NCI-H187 treated with DMSO at 0.1 percent for 48 hours (cell line): ENCODE measurements at regions not wholly inside any gene's neighbourhood (a gene's known extent, or its start where the extent isn't known, plus 50 kb on each side); places are given as distances from the start of the nearest gene placed in this dataset.

Experiments used
- DNase-seq: peaks from one replicate; lab custom pipeline; 2025; lab: John Stamatoyannopoulos, UW

GRCh38 chr21:25329227-25329825 is 278.0 kb downstream of the MRPL39 start:
- DNase-seq = no peak

- no peak for DNase-seq
Measured at GRCh38 chr21:25328736-25329135, 278.5 kb downstream of the MRPL39 start.

- no peak for DNase-seq
Measured at GRCh38 chr21:25326181-25326580, 281.1 kb downstream of the MRPL39 start.

DNA sequence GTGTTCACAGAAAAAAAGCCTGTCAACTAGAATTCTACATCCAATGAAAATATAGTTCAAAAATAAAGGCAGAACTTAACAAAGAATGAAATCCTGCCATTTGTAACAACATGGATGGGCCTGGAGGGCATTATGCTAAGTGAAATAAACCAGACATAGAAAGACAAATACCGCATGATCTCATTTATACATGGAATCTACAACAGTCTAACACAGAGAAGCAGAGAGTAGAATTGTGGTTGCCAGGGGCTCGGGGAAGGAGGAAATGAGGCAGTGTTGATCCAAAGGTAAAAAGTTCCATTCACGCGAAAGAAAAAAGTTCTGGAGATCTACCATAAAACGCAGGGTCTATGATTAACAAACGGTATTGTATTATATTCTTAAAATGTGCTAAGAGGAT is 282.6 kb downstream of the MRPL39 start:
- DNase-seq = no peak

GRCh38 chr21:25323356-25323949 is 283.8 kb downstream of the MRPL39 start:
- no peak for DNase-seq

GRCh38 chr21:25314247-25314646 is 293.0 kb downstream of the MRPL39 start:
- no peak for DNase-seq

DNA sequence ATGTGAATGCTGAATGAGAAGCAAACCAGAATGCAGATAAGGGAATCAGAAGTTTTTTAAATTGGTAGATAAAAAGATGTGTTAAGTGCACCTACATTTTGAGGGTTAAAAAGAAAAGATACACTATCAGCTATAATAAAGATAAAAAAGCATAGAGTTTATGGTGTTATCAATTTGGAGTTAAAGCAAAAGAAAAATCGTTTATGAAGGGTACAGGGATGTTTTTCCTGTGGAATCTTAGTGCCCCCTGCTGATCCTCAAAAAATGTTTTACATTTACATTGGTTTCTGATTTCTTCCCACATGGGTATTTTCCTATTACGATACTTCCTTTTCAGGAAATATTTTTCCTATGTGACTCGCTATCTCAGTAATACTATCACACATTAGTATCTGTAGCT is 293.5 kb downstream of the MRPL39 start:
- DNase-seq = no peak

GRCh38 chr21:25307489-25307888 is 299.8 kb downstream of the MRPL39 start:
- DNase-seq = no peak

- no peak for DNase-seq
Measured at GRCh38 chr21:25304611-25305010, 302.7 kb downstream of the MRPL39 start.

GRCh38 chr21:25300632-25301031 is 306.6 kb downstream of the MRPL39 start:
- DNase-seq = no peak

DNA sequence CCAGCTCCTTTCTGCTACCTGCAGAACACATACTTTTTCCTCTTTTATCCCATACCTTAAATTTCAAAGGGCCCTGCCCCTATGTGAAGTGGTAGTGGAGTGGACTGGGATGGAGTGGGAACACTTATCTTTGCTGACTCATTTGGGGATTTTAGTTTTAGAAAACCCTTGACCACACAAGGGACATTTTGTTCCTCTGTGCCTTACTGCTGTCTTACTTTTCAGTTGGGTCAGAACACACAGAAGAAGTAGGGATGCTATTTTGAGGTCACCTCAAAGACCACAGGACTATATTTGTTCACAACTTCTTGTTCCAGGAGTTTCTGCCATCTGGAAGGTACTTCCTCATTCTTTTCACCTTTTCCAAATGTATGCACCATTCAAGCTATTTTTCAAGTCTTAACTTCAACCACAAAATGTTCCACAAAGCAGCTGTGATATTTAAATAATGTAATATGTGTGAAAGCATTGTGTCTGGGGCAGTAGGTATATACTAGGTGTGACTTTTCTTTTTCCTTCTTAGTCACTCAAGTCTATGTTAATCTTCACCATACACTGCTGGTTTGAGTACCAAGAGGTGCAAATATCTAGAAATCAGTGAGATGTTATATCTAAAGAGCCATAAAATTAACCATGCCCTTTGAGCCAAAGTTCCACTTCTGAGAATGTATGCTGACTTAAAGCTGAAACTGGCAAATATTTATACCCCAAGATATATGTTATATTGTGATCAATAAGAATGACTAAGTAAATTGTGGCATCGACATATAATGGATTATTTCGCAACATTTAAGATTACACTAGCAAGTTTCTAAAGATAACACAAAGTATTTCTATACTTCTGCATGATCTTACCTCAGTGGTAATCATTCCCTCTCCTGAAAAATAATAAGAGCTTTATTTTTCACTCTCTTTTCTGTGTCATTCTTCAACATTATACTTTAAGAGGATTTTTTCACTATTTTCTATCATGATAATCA is 308.5 kb downstream of the MRPL39 start:
- no peak for DNase-seq

- no peak for DNase-seq
Measured at GRCh38 chr21:25297117-25297516, 310.2 kb downstream of the MRPL39 start.

- DNase-seq = no peak
Measured at GRCh38 chr21:25296252-25296651, 311.0 kb downstream of the MRPL39 start.

DNA sequence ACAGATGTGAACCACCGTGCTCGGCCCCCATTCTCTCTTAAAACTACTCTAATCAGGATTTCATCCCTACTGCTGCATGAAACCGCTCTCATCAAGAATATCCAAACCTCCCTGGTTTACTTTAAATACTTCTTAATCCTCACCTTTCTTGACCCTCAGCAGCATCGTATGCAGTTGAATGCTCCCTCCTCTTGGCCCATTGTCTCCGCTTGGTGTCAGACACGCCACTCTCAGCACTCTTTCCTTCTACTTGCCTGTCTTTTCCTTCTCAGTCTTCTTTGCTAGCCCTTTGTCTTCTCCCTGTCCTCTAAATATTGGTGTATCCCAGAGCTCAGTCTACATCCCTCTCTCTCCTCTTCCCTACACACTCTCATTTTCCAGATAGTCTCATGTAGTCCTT is 314.9 kb downstream of the MRPL39 start:
- no peak for DNase-seq

- DNase-seq = no peak
Measured at GRCh38 chr21:25283720-25284119, 323.6 kb downstream of the MRPL39 start.

DNA sequence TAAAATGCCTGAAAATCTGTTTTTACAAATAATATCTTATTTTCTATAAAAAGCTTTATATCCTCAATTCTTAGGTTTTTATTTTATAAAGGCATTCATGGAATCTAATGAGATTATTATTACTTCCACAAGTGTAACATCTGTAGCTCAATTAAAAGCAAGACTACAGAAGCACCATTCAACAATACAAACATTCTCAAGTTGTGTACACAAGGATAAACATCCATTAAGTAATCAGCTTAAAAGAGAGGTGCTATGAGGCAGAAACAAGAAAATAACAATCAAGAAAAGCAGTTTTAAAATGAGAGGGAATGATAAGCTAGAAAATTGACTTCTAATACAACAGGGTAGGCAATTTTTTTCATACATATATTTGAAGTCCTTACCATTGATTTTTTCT is 326.1 kb downstream of the MRPL39 start:
- no peak for DNase-seq

GRCh38 chr21:25280061-25280460 is 327.2 kb downstream of the MRPL39 start:
- DNase-seq = no peak

DNA sequence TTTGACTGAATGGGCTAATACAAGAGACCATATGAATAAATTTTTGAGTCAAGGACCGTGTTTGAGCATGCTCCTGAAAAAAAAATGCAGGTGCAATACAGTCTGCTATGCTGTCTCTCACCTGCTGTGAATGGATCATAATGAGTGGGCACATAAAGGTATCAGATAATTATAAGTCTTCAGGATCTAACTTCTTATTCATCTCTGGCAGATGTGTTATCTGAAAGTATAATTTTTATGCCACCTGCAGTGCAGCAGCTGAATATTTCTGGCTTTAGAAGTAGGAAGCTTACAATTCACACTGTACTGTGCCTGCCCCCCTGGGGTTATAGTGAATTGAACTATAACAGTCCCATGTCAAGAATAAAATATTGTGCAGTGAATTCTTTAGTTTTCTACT is 333.3 kb downstream of the MRPL39 start:
- no peak for DNase-seq

DNA sequence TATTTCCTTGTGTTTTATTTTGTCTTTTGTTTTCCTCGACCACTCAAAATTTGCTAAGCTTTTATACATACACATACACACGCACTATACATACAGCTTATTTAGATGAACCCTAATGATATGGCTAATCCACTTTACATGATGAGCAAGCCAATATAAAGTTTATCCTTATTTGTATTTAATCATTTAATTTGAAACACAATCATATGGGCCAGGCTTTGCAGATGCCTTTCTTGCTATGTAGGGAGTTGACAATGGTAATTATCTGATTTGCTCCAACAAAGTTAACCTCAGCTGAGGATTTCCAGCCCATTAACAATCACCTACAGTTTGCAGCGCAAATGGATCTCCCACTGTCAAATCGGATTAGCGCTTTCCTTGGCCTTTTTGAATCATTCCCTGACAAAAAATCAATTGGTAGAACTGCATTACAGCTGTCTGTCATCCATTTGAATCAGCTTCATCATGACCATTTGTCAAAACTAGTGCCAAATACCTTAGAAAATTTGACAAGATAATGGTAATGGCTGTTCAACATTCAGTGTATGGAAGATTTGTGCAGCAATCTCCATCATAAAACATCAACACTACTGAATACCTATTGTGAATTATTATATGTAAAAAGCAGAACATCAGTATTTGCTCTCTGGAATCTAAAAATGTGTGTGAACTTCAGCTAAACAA is 352.6 kb downstream of the MRPL39 start:
- DNase-seq = no peak

DNA sequence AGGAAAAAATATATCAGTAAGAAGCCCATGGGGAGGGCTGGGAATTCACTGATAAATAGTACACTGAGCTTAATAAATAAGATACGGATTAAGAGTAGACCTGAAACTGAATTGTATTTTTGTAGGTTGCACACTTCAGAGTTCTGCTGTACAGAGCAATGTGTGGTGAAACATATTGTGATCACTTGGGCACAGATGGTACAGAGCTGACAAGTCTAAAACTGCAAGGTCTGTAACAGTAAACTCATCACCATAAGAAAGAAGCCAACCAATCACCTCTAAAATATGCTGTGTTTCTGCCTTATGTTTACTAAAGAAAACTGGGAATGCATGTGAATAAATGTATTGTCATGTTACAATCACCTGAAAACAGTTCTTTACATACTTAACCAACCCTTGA is 360.7 kb downstream of the MRPL39 start:
- no peak for DNase-seq

GRCh38 chr21:25244735-25245134 is 362.5 kb downstream of the MRPL39 start:
- no peak for DNase-seq

GRCh38 chr21:25243808-25244207 is 363.5 kb downstream of the MRPL39 start:
- no peak for DNase-seq
